TTC549 (cell line): ENCODE measurements at regions not wholly inside any gene's neighbourhood (a gene's known extent, or its start where the extent isn't known, plus 50 kb on each side); places are given as distances from the start of the nearest gene placed in this dataset.

ENCODE experiments used
- FAIRE-seq: peaks from 2 replicates; lab custom pipeline; 2012; peaks lifted over from hg19 to GRCh38; lab: Jason Lieb, UNC

DNA sequence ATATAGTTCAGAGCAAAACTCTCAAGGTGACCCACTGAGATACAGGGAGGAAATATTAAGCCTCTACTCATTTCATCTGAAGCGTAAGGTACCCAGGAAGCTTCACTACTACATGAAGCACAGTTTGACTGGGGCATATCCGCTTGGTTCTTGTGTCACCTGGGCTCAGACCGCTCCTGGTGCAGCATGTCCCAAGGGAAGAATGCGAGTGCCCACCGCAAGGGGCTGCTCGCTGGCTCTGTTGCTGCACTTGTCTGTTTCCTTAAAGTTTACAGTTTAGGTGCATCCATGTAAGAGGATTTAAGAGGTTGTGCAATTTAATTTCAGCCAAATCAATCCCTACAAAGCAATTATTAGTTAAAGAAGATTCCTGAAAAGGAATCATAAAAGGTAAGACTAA lies 507.8 kb downstream of the FBXO15 start:
- no peak for FAIRE-seq

- FAIRE-seq = no peak
Measured at GRCh38 chr18:73638709-73639108, 508.9 kb downstream of the FBXO15 start.

DNA sequence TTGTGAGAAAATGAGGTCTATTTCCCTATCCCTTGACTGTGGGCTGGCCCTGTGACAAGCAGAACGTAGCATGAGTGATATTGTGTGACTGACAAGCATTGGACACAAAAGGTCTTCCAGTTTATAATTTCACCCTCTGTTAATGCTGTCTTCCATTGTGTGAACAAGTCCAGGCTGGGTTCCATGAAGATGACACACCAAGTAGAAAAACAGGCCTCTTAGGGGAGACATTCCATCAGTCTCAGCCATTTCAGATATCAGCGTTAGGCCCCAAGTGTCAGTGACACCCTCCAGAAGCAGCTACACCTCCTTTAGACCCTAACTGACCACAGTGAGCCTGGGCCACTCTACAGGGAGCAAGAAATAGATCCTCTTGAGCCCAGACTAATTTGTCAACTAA lies 511.3 kb downstream of the FBXO15 start:
- FAIRE-seq = no peak

- no peak for FAIRE-seq
Measured at GRCh38 chr18:73626859-73627258, 520.8 kb downstream of the FBXO15 start.

- no peak for FAIRE-seq
Measured at GRCh38 chr18:73626221-73626620, 521.4 kb downstream of the FBXO15 start.

GRCh38 chr18:73621091-73621490 lies 526.5 kb downstream of the FBXO15 start:
- no peak for FAIRE-seq

GRCh38 chr18:73617981-73618380 lies 529.7 kb downstream of the FBXO15 start:
- no peak for FAIRE-seq

DNA sequence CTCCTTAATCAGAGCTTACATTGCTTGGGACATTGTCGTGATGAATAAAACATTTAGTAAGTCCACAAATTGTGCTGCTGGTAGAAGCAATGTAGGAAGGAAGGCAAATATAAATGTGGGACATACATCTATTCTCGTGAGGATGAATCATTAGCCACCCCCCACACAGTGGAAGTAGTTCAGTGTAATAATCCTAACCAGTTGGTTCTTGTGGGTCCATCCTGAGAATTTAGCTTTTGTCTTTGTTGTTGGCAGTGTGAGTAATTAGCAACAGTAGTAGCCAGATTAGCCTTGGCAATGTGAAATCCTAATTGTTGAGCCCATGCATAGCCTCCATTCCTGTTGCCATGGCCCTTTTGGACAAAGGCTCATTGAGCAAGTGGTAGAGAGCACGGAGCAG lies 532.1 kb downstream of the FBXO15 start:
- no peak for FAIRE-seq

DNA sequence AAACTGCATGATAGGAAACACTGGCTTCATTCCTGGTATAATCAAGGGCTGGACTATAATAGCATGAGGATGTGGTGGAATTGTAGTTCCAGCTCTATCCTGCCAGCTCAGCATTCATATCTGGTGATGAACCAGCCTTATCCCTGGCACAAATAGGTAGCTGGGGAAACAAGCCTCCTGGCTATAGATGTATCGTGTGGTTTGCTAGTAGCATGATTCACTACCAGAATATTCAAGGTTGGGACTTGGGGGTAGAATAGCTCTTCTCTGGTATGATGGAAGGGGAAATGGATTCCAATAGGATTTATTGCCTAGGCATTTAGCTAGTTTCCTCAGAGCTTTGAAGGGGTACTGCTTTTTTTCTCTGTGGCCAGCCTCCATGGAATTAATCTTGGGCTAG lies 532.8 kb downstream of the FBXO15 start:
- no peak for FAIRE-seq

- FAIRE-seq = no peak
Measured at GRCh38 chr18:73613706-73614340, 533.8 kb downstream of the FBXO15 start.

- FAIRE-seq = no peak
Measured at GRCh38 chr18:73597832-73598615, 549.6 kb downstream of the FBXO15 start.

DNA sequence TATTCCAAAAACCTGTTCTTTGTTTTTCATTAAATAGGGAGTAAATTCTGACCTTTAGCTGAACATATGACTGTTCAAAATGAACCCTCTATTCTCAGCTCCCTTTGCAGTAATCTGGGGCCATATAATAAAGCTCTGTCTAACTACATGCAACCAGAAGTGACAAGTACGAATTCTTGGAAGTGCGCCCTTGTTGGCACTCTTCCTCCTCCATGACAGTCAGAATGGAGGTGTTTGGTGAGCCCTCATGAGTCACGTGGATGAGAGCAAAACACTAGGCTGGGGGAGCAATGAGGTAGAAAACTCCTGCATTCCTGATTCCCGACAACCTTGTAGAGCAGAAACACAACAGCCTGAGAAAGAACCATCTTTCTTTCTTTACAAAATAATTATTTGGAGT lies 552.9 kb downstream of the FBXO15 start:
- FAIRE-seq = no peak

GRCh38 chr18:73593207-73593606 lies 554.4 kb downstream of the FBXO15 start:
- FAIRE-seq = no peak

- no peak for FAIRE-seq
Measured at GRCh38 chr18:73590950-73591349, 556.7 kb downstream of the FBXO15 start.

GRCh38 chr18:73579698-73580097 lies 567.9 kb downstream of the FBXO15 start:
- no peak for FAIRE-seq

GRCh38 chr18:73577365-73577764 lies 570.3 kb downstream of the FBXO15 start:
- no peak for FAIRE-seq

DNA sequence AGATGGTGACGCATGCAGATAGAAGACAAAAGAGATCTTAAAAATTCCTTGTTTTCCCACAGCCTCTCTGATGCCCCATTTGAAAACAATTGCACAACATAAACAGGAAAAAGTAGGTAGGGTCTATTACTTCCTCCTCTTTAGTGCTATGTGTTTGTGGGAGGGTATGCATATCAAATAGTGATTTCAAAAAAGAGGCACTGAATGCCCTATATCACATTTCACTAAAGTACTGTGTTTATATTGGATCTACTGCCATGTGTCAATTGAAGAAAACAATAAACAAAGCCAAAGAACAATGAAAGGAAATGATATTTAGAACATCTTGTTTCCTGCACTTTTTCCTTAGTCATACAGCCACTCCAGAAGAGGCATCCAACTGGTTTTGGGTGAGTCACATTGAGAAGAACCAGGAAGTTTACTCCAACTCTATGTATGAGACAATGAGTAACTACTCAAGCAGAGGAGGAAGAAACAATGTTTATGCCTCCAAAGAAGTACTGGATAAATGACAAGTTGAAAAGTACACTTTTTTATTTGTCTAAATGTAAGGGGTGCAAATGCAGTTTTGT lies 583.6 kb downstream of the FBXO15 start:
- FAIRE-seq = no peak

- no peak for FAIRE-seq
Measured at GRCh38 chr18:73563345-73563744, 584.3 kb downstream of the FBXO15 start.

DNA sequence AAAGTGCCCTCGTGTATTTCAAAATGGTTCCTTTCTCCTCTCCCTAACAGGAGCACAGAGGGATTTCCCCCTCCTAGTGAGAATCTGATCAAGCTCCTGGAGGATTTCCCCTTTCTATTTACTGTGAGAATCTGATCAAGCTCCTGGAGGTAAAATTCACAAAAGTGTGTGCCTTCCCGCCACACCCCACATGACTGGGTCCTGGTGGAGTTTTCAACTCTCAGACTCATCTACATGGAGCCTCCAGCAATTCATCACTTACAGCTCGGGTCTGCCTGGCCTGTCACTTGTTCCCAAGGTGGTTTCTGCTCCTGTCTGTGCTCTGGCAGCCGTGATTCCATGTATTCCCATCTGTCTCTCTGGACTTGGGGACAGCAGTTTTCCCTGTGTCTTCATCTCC lies 590.7 kb downstream of the FBXO15 start:
- no peak for FAIRE-seq

GRCh38 chr18:73552171-73552570 lies 595.5 kb downstream of the FBXO15 start:
- FAIRE-seq = no peak

DNA sequence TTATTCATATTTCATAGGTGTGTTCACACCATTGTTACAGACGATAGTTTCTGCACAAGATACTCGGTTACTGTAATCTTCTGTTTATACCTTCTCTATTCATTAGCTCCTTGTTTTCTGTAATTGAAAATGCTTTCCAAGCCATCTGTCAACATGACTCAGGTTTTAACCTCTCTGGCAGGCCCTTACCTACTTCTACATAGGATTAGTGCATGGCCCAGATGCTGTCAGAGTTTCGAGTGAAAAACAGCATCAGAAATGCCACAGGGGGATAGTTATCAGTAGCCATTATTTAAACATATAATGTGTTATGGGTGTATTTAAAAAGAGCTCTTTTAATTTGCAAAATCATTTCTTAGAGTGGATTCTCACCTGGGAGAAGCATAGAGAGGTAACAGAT lies 596.4 kb downstream of the FBXO15 start:
- FAIRE-seq = no peak

GRCh38 chr18:73549236-73549635 lies 598.4 kb downstream of the FBXO15 start:
- FAIRE-seq = no peak

DNA sequence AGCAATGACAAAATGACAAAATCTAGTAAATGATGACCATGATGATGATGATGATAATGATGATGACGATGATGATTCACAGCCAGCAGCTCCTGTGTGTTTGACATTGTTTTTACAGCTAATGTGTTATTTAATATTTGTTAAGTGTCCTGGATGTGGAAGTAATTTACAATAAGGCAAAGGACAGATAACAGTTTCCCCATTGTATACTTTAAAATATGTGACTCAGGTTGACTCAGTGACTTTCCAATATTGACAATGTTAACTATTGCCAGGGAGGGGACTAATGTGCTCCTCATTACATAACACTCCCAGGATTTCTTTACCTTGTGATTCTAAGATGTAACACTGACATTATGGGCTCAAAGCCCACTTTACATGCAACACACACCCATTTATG lies 602.2 kb downstream of the FBXO15 start:
- FAIRE-seq = no peak

DNA sequence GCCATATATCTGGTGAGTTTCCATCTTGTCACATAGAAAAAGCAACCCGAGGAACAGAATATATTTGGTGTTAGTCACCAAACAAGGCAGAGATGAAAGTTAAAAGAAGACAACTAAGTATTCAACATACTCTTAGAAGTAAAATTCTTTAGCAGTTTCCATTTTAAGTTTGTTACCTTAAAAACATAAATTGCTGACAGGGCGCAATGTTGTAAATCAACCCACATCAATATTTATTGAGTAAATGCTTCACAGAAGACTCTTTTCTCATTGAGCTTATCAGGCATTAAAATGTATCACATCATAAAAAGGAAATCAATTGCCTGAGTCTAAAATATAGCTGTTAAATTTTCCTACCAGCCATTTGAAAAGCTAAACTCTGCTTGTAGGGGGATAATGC lies 603.0 kb downstream of the FBXO15 start:
- FAIRE-seq = no peak
